ENCODE measurements at regions not wholly inside any gene's neighbourhood (a gene's known extent, or its start where the extent isn't known, plus 50 kb on each side); places are given as distances from the start of the nearest gene placed in this dataset.

DNA sequence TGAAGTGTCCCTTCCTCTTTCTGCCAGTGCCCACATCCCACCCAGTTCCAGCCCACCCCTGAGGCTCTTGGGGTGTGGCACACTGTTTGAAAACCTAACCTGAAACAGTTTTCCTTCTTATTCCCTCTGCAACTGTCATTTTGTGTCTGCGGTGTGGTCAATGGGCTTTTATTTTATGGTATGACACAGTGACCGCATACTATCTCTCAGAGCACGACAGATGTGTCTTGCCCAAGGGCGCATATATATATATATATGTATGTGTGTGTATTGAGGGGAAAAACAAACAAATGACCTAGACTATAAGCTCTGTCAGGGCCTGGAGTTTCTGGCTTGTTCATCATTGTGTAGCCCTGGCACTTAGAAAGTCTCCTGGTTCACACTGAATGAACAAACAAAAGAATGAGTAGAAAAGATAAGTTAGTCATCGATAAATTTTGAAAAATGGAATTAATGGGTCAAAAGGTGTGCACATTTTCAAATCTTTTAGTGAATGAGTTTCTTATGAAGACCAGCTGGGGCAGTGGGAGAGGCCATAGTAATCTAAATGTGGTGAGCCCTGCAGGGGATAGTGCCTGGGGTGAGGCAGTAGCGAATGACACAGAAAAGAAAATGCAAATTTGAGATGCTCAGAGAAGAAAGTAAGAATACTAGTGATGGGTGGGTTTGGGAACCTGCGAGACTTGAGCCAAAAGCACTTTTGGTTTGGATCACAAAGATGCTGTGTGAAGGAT is 198.4 kb downstream of the SNX10 start:
- TF ChIP-seq CTCF (IDR thresholded peaks at IDR 0.05) (no peak), POLR2A (IDR thresholded peaks at IDR 0.05) (no peak)

All from testis (tissue), 2 donors.